RWPE2 (cell line): ENCODE measurements at regions not wholly inside any gene's neighbourhood (a gene's known extent, or its start where the extent isn't known, plus 50 kb on each side); places are given as distances from the start of the nearest gene placed in this dataset.
"Not testable (repeated sequence)": the region's sequence is repeated elsewhere in the genome, so short reads cannot be mapped to it uniquely, and the experiment has no call there.

Experiments
- ATAC-seq: fragments of 200-7000 bp; cut with Tn5 transposase; 3 replicates; pipeline ENCODE4 v1.9.1; 2021; ENCODE audit warnings: low read depth
- DNase-seq: peaks from one replicate; pipeline ENCODE4 v3.0.0-alpha.2; 2020; ENCODE audit warnings: low spot score
- H3K27ac ChIP-seq: fragments of 450-650 bp; 2 replicates; pipeline ENCODE4 v1.5.1; 2017; ENCODE audit warnings: mild to moderate bottlenecking; ENCODE audit not compliant: poor library complexity, severe bottlenecking
- H3K27me3 ChIP-seq: fragments of 250-450 bp; sonication (Bioruptor Pico); 2 replicates; pipeline ENCODE4 v1.5.1; 2021; ENCODE audit warnings: mild to moderate bottlenecking, moderate library complexity; ENCODE audit not compliant: insufficient read depth, poor library complexity, severe bottlenecking
- H3K36me3 ChIP-seq: fragments of 250-450 bp; sonication (Bioruptor Pico); 2 replicates; pipeline ENCODE4 v1.5.1; 2020; ENCODE audit warnings: low read depth, mild to moderate bottlenecking, moderate library complexity
- H3K4me1 ChIP-seq: fragments of 250-450 bp; sonication (Bioruptor Pico); 2 replicates; pipeline ENCODE4 v1.5.1; 2021; ENCODE audit warnings: mild to moderate bottlenecking, moderate library complexity; ENCODE audit not compliant: insufficient read depth, poor library complexity, severe bottlenecking
- H3K4me3 ChIP-seq: fragments of 250-450 bp; sonication (Bioruptor Pico); 2 replicates; pipeline ENCODE4 v1.5.1; 2021; ENCODE audit warnings: mild to moderate bottlenecking, moderate library complexity; ENCODE audit not compliant: severe bottlenecking
- H3K9me3 ChIP-seq: fragments of 250-450 bp; sonication (Bioruptor Pico); 2 replicates; pipeline ENCODE4 v1.5.1; 2021; ENCODE audit warnings: mild to moderate bottlenecking, moderate library complexity; ENCODE audit not compliant: severe bottlenecking
- TF ChIP-seq, protein P1 (sequence below): fragments of 450-650 bp; IDR thresholded peaks from one replicate; pipeline ENCODE4 v1.5.1; 2017; ENCODE audit warnings: mild to moderate bottlenecking, moderate library complexity; ENCODE audit not compliant: poor library complexity, severe bottlenecking

DNA sequence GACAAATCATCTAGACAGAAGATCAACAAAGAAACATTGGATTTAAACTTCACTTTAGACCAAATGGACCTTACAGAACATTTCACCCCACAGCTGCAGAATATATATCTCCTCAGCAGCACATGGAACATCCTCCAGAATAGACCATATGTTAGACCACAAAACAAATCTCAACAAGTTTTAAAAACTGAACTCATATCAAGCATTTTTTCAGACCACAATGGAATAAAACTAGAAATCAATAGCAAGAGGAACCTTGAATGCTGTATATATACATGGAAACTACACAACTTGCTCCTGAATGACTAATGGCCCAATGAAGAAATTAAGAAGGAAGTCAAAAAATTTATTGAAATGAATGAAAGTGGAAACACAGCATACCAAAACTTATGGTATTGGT, 157.7 kb downstream of the MTERF1 start:
- Histone ChIP-seq H3K27ac (no peak overlapping the region), H3K9me3 (peaks cover 8% of the 10 kb centered on the region), H3K36me3 (no peaks in the 10 kb centered on the region), H3K4me3 (no peak overlapping the region), H3K4me1 (peaks cover 10% of the 10 kb centered on the region), H3K27me3 (no peaks in the 10 kb centered on the region)
- DNase-seq (no peak), ATAC-seq (no peak)
- TF ChIP-seq, protein P1, sequence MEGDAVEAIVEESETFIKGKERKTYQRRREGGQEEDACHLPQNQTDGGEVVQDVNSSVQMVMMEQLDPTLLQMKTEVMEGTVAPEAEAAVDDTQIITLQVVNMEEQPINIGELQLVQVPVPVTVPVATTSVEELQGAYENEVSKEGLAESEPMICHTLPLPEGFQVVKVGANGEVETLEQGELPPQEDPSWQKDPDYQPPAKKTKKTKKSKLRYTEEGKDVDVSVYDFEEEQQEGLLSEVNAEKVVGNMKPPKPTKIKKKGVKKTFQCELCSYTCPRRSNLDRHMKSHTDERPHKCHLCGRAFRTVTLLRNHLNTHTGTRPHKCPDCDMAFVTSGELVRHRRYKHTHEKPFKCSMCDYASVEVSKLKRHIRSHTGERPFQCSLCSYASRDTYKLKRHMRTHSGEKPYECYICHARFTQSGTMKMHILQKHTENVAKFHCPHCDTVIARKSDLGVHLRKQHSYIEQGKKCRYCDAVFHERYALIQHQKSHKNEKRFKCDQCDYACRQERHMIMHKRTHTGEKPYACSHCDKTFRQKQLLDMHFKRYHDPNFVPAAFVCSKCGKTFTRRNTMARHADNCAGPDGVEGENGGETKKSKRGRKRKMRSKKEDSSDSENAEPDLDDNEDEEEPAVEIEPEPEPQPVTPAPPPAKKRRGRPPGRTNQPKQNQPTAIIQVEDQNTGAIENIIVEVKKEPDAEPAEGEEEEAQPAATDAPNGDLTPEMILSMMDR = no peak

DNA sequence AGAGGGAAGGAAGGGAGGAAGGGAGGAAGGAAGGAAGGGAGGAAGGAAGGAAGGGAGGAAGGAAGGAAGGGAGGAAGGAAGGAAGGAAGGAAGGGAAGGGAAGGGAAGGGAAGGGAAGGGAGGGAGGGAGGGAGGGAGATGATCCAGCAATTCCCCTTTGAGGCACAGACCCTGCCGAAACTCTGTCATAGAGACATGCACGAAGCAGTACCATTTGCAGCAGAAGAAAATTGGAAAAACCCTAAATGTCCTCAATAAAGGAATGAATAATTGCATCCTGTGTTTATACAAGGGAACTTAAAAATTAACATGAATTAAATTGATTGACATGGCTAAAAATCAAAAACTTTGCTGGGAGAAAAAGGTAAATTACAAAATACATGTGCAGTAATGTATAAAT, 151.5 kb downstream of the MTERF1 start:
- H3K27me3 ChIP-seq, ATAC-seq, H3K4me3 ChIP-seq, H3K36me3 ChIP-seq, H3K27ac ChIP-seq, H3K4me1 ChIP-seq, DNase-seq, H3K9me3 ChIP-seq: not testable (repeated sequence)

DNA sequence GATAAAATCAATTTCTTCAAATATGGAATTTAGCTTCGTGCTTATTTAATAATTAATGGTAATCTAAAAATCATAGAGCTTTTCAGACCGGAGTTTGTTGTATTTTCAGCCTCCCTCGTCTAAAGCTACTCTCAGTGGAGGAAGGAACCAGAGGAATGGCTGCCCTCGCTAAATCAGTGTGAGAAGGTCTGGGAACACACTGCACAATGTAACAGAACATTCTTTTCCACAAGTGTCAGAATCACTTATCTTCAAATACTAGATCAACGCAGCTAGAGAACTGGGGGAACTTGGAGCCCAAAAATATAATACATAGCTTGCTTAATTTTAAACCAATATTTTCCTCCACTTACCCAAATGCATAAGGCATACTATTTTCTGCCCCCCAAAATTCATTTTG, 148.5 kb downstream of the MTERF1 start:
- no peak overlapping the region for H3K4me3 ChIP-seq
- no peak for DNase-seq
- TF ChIP-seq, protein P1 = no peak
- H3K4me1 ChIP-seq = no peaks in the 10 kb centered on the region
- H3K27ac ChIP-seq = no peak overlapping the region
- H3K36me3 ChIP-seq = no peaks in the 10 kb centered on the region
- no peak for ATAC-seq
- no peaks in the 10 kb centered on the region for H3K27me3 ChIP-seq
- peaks cover 6% of the 10 kb centered on the region for H3K9me3 ChIP-seq

DNA sequence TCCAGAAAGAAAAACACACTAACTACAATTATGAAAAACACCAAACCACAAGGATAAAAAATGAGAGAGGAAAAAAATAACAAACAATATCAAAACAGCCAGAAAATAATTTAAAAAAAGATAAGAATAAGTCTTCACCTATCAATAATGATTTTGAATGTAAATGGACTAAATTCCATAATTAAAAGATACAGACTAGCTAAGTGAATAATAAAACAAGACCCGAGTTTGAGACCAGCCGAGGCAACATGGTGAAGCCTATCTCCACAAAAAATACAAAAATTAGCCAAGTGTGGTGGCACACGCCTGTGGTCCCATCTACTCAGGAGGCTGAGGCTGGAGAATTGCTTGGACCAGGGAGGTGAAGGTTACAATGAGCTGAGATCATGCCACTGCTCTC, 131.1 kb downstream of the MTERF1 start:
- TF ChIP-seq, protein P1 = no peak
- peaks cover 3% of the 10 kb centered on the region for H3K27me3 ChIP-seq
- no peak overlapping the region for H3K27ac ChIP-seq
- no peak overlapping the region for H3K4me3 ChIP-seq
- H3K36me3 ChIP-seq = no peaks in the 10 kb centered on the region
- peaks cover 2% of the 10 kb centered on the region for H3K9me3 ChIP-seq
- no peak for DNase-seq
- H3K4me1 ChIP-seq = no peaks in the 10 kb centered on the region
- ATAC-seq = no peak

DNA sequence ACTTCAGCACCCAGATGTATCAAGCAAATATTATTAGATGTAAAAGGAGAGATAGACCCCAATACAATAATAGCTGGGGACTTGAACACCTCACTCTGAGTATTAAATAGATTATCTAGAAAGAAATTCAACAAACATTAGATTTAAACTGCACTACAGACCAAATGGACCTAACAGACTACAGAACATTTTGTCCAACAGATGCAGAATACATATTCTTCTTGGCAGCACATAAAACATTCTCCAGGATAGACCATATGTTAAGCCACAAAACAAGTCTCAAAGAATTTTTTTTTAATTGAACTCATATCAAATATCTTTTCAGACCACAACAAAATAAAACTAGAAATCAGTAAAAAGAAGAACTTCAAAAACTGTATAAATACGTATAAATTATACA, 130.4 kb downstream of the MTERF1 start:
- Histone ChIP-seq H3K9me3 (peaks cover 2% of the 10 kb centered on the region), H3K4me1 (no peaks in the 10 kb centered on the region), H3K36me3 (no peaks in the 10 kb centered on the region), H3K27ac (no peak overlapping the region), H3K4me3 (no peak overlapping the region), H3K27me3 (peaks cover 3% of the 10 kb centered on the region)
- no peak for DNase-seq
- ATAC-seq = no peak
- TF ChIP-seq, protein P1 = no peak
